ENCODE measurements at regions not wholly inside any gene's neighbourhood (a gene's known extent, or its start where the extent isn't known, plus 50 kb on each side); places are given as distances from the start of the nearest gene placed in this dataset.

GRCh38 chr7:127478461-127478860 is 86.0 kb upstream of the ZNF800 start:
- H3K4me3 ChIP-seq (ENCODE audit: low read depth, low read length, poor library complexity, severe bottlenecking) = no peak overlapping the region
- H2AFZ ChIP-seq (ENCODE audit: low read length) = no peak overlapping the region
- H3K9me2 ChIP-seq (ENCODE audit: low read depth, low read length) = no peaks in the 10 kb centered on the region
- H3F3A ChIP-seq (ENCODE audit: insufficient read depth, low read length) = no peaks in the 10 kb centered on the region
- H3K9me3 ChIP-seq (ENCODE audit: low read length) = no peaks in the 10 kb centered on the region
- TF ChIP-seq EZH2 (IDR thresholded peaks at IDR 0.05; ENCODE audit: borderline replicate concordance, low read length) (no peak), CTCF (IDR thresholded peaks at IDR 0.05; ENCODE audit: low read length) (no peak)
- H3K79me2 ChIP-seq (ENCODE audit: insufficient read depth, low read length) = no peaks in the 10 kb centered on the region
- H4K20me1 ChIP-seq (ENCODE audit: insufficient read depth, low read length) = no peaks in the 10 kb centered on the region
- H3K4me1 ChIP-seq (ENCODE audit: insufficient read depth, low read length, severe bottlenecking) = no peaks in the 10 kb centered on the region
- H3K4me2 ChIP-seq (ENCODE audit: low read length) = no peak overlapping the region
- no peaks in the 10 kb centered on the region for H3K36me3 ChIP-seq (ENCODE audit: insufficient read depth, low read length)
- H3K27me3 ChIP-seq (ENCODE audit: insufficient read depth, low read length) = no peaks in the 10 kb centered on the region
- H3K27ac ChIP-seq (ENCODE audit: low read depth, low read length, poor library complexity, severe bottlenecking) = no peak overlapping the region
- no peak overlapping the region for H3K9ac ChIP-seq (ENCODE audit: low read length)

GRCh38 chr7:127478024-127478355 is 85.5 kb upstream of the ZNF800 start:
- H2AFZ ChIP-seq (ENCODE audit: low read length) = no peak overlapping the region
- no peaks in the 10 kb centered on the region for H3K9me2 ChIP-seq (ENCODE audit: low read depth, low read length)
- no peaks in the 10 kb centered on the region for H3K4me1 ChIP-seq (ENCODE audit: insufficient read depth, low read length, severe bottlenecking)
- no peaks in the 10 kb centered on the region for H3K27me3 ChIP-seq (ENCODE audit: insufficient read depth, low read length)
- H3F3A ChIP-seq (ENCODE audit: insufficient read depth, low read length) = no peaks in the 10 kb centered on the region
- no peaks in the 10 kb centered on the region for H3K9me3 ChIP-seq (ENCODE audit: low read length)
- no peak overlapping the region for H3K4me3 ChIP-seq (ENCODE audit: low read depth, low read length, poor library complexity, severe bottlenecking)
- no peaks in the 10 kb centered on the region for H4K20me1 ChIP-seq (ENCODE audit: insufficient read depth, low read length)
- TF ChIP-seq EZH2 (IDR thresholded peaks at IDR 0.05; ENCODE audit: borderline replicate concordance, low read length) = no peak
- no peak; the same call in 1 of the 2 replicates for TF ChIP-seq CTCF (IDR thresholded peaks at IDR 0.05; ENCODE audit: low read length)
- no peak overlapping the region for H3K4me2 ChIP-seq (ENCODE audit: low read length)
- H3K9ac ChIP-seq (ENCODE audit: low read length) = no peak overlapping the region
- H3K79me2 ChIP-seq (ENCODE audit: insufficient read depth, low read length) = no peaks in the 10 kb centered on the region
- no peaks in the 10 kb centered on the region for H3K36me3 ChIP-seq (ENCODE audit: insufficient read depth, low read length)
- H3K27ac ChIP-seq (ENCODE audit: low read depth, low read length, poor library complexity, severe bottlenecking) = no peak overlapping the region

GRCh38 chr7:127477295-127478023 is 85.0 kb upstream of the ZNF800 start:
- no peaks in the 10 kb centered on the region for H4K20me1 ChIP-seq (ENCODE audit: insufficient read depth, low read length)
- no peak overlapping the region for H3K9ac ChIP-seq (ENCODE audit: low read length)
- no peaks in the 10 kb centered on the region for H3K79me2 ChIP-seq (ENCODE audit: insufficient read depth, low read length)
- no peak overlapping the region for H3K27ac ChIP-seq (ENCODE audit: low read depth, low read length, poor library complexity, severe bottlenecking)
- no peak overlapping the region for H3K4me2 ChIP-seq (ENCODE audit: low read length)
- no peaks in the 10 kb centered on the region for H3K9me3 ChIP-seq (ENCODE audit: low read length)
- no peak for TF ChIP-seq EZH2 (IDR thresholded peaks at IDR 0.05; ENCODE audit: borderline replicate concordance, low read length)
- TF ChIP-seq CTCF (IDR thresholded peaks at IDR 0.05; ENCODE audit: low read length) = no peak
- H3K36me3 ChIP-seq (ENCODE audit: insufficient read depth, low read length) = no peaks in the 10 kb centered on the region
- H3K9me2 ChIP-seq (ENCODE audit: low read depth, low read length) = no peaks in the 10 kb centered on the region
- H3K4me3 ChIP-seq (ENCODE audit: low read depth, low read length, poor library complexity, severe bottlenecking) = no peak overlapping the region
- H3F3A ChIP-seq (ENCODE audit: insufficient read depth, low read length) = no peaks in the 10 kb centered on the region
- no peak overlapping the region for H2AFZ ChIP-seq (ENCODE audit: low read length)
- H3K27me3 ChIP-seq (ENCODE audit: insufficient read depth, low read length) = no peaks in the 10 kb centered on the region
- H3K4me1 ChIP-seq (ENCODE audit: insufficient read depth, low read length, severe bottlenecking) = no peaks in the 10 kb centered on the region

All from OCI-LY1 (cell line).